GM12878 (cell line): ENCODE measurements at regions not wholly inside any gene's neighbourhood (a gene's known extent, or its start where the extent isn't known, plus 50 kb on each side); places are given as distances from the start of the nearest gene placed in this dataset.

Experiments
- ATAC-seq: fragments of 200-7000 bp; cut with Tn5 transposase; 3 replicates; pipeline ENCODE4 v1.9.1; 2020; ENCODE audit warnings: mild to moderate bottlenecking, moderate library complexity
- BruUV-seq: library from RNA; stranded (reverse); fragments of 400-500 nt; replicated peaks from 2 replicates; lab custom pipeline; 2021; lab: Mats Ljungman, UMichigan
- CTCF ChIA-PET: fragments of 300-600 bp; sonication (Branson Sonifier 250); formaldehyde crosslinking; extraction: SDS; loops from one replicate; lab custom pipeline; 2021; ENCODE audit warnings: inconsistent platforms; lab: Yijun Ruan, JAX
- POLR2A ChIA-PET: fragments of 350-600 bp; formaldehyde crosslinking; extraction: SDS; loops from one replicate; lab custom pipeline; 2021; ENCODE audit warnings: inconsistent platforms; lab: Charles Lee
- RAD21 ChIA-PET: fragments of 300-600 bp; sonication (Branson Sonifier 250); formaldehyde crosslinking; loops from one replicate; lab custom pipeline; 2023; ENCODE audit warnings: antibody characterized with exemption; ENCODE audit not compliant: unreplicated experiment; lab: Charles Lee
- SMC1A ChIA-PET: fragments of 300-600 bp; sonication (Branson Sonifier 250); formaldehyde crosslinking; loops from one replicate; lab custom pipeline; 2023; ENCODE audit not compliant: unreplicated experiment, uncharacterized antibody; lab: Charles Lee
- DNase-seq: peaks from one replicate; pipeline ENCODE4 v3.0.0-alpha.2; 2011; ENCODE audit warnings: low read depth, low spot score
- FAIRE-seq: peaks from 3 replicates; lab custom pipeline; 2011; peaks lifted over from hg19 to GRCh38; lab: Jason Lieb, UNC
- H2AFZ ChIP-seq: 2 replicates; pipeline ENCODE4 v1.6.0; 2011; ENCODE audit warnings: low read depth, low read length, control low read depth; ENCODE audit not compliant: control insufficient read depth
- H3K27ac ChIP-seq: 2 replicates; pipeline ENCODE4 v1.5.1; 2011; ENCODE audit warnings: control low read depth; ENCODE audit not compliant: control insufficient read depth, insufficient read depth
- H3K27me3 ChIP-seq, 2 experiments: replicated peaks in 1 of 2; 2 replicates each; pipeline versions ENCODE4 v1.6.0 to v1.6.1; 2011; ENCODE audit warnings: low read length in 1 of 2; ENCODE audit not compliant: control insufficient read depth in 2 of 2, insufficient read depth in 2 of 2
- H3K36me3 ChIP-seq, 2 experiments: 2 replicates each; pipeline ENCODE4 v1.5.1; 2011; ENCODE audit warnings: low read length in 1 of 2; ENCODE audit not compliant: control insufficient read depth in 2 of 2, insufficient read depth in 2 of 2
- H3K4me1 ChIP-seq: 2 replicates; pipeline ENCODE4 v1.6.1; 2011; ENCODE audit warnings: mild to moderate bottlenecking, low read length, moderate library complexity, mixed read lengths; ENCODE audit not compliant: control insufficient read depth, insufficient read depth
- H3K4me2 ChIP-seq: 2 replicates; pipeline ENCODE4 v1.6.0; 2011; ENCODE audit warnings: control low read depth; ENCODE audit not compliant: control insufficient read depth, insufficient read depth
- H3K4me3 ChIP-seq: fragments of 200-600 bp; sonication (generic); 2 replicates; pipeline ENCODE4 v1.5.1; 2016
- H3K79me2 ChIP-seq: 2 replicates; pipeline ENCODE4 v1.6.0; 2011; ENCODE audit warnings: low read length; ENCODE audit not compliant: control insufficient read depth, insufficient read depth
- H3K9ac ChIP-seq: 2 replicates; pipeline ENCODE4 v1.8.0; 2011; ENCODE audit warnings: low read length, control low read depth, mixed read lengths; ENCODE audit not compliant: control insufficient read depth, insufficient read depth
- H3K9me3 ChIP-seq: replicated peaks from 3 replicates; pipeline ENCODE4 v1.5.1; 2011; ENCODE audit warnings: mild to moderate bottlenecking, low read length; ENCODE audit not compliant: control insufficient read depth, insufficient read depth
- H4K20me1 ChIP-seq: 2 replicates; pipeline ENCODE4 v1.6.0; 2011; ENCODE audit not compliant: control insufficient read depth, insufficient read depth
- BCL11A ChIP-seq: IDR thresholded peaks from 2 replicates; pipeline ENCODE4 v1.6.1; 2011; ENCODE audit warnings: low read depth, low read length
- CHD2 ChIP-seq: IDR thresholded peaks from 2 replicates; pipeline ENCODE4 v1.6.1; 2011; ENCODE audit warnings: low read depth, low read length, improper control_type of control experiment, borderline replicate concordance
- EGR1 ChIP-seq, 2 experiments: IDR thresholded peaks; 1 replicate in 1 of 2; 2 replicates in 1 of 2; pipeline ENCODE4 v1.6.1; 2011 to 2012; ENCODE audit warnings: low read depth in 2 of 2, low read length in 2 of 2, borderline replicate concordance in 1 of 2, mild to moderate bottlenecking in 1 of 2, moderate library complexity in 1 of 2
- IKZF1 ChIP-seq: fragments of 450-650 bp; conservative IDR thresholded peaks from 2 replicates; pipeline ENCODE4 v1.6.1; 2017; ENCODE audit warnings: antibody characterized with exemption, mild to moderate bottlenecking
- IKZF2 ChIP-seq, 2 experiments: fragments of 450-650 bp; IDR thresholded peaks; 2 replicates each; pipeline ENCODE4 v1.6.1; 2017; ENCODE audit warnings: mild to moderate bottlenecking in 2 of 2, moderate library complexity in 2 of 2
- LARP7 ChIP-seq: fragments of 450-650 bp; IDR thresholded peaks from 2 replicates; pipeline ENCODE4 v1.6.1; 2017; ENCODE audit warnings: mild to moderate bottlenecking
- MEF2A ChIP-seq: IDR thresholded peaks from 2 replicates; pipeline ENCODE4 v1.6.1; 2011; ENCODE audit warnings: low read depth, mild to moderate bottlenecking, low read length, moderate library complexity; ENCODE audit not compliant: insufficient read depth
- MTA2 ChIP-seq: fragments of 450-650 bp; IDR thresholded peaks from 2 replicates; pipeline ENCODE4 v1.6.1; 2016; ENCODE audit warnings: low read depth, mild to moderate bottlenecking, moderate library complexity
- MYB ChIP-seq: fragments of 150-350 bp; IDR thresholded peaks from 2 replicates; pipeline ENCODE4 v1.6.1; 2014; ENCODE audit warnings: mild to moderate bottlenecking, low read depth, low read length, borderline replicate concordance
- NFXL1 ChIP-seq: fragments of 450-650 bp; IDR thresholded peaks from 2 replicates; pipeline ENCODE4 v1.6.1; 2017; ENCODE audit warnings: antibody characterized with exemption, mild to moderate bottlenecking, borderline replicate concordance
- NR2C2 ChIP-seq: IDR thresholded peaks from 2 replicates; pipeline ENCODE4 v1.6.1; 2011; ENCODE audit warnings: borderline replicate concordance, low read depth; ENCODE audit not compliant: control insufficient read depth, insufficient read length
- PML ChIP-seq: IDR thresholded peaks from 2 replicates; pipeline ENCODE4 v1.6.1; 2012; ENCODE audit warnings: low read length, inconsistent platforms
- POLR2AphosphoS2 ChIP-seq: IDR thresholded peaks from 2 replicates; pipeline ENCODE4 v1.6.1; 2011; ENCODE audit warnings: low read depth, mild to moderate bottlenecking, low read length, improper control_type of control experiment, moderate library complexity
- POU2F2 ChIP-seq: IDR thresholded peaks from 3 replicates; pipeline ENCODE4 v1.6.1; 2011; ENCODE audit warnings: low read depth, mild to moderate bottlenecking, low read length, borderline replicate concordance
- RB1 ChIP-seq: fragments of 450-650 bp; formaldehyde crosslinking; IDR thresholded peaks from 2 replicates; pipeline ENCODE4 v1.6.1; 2017; ENCODE audit warnings: mild to moderate bottlenecking, borderline replicate concordance
- SMAD5 ChIP-seq: IDR thresholded peaks from 2 replicates; pipeline ENCODE4 v1.6.1; 2016; ENCODE audit warnings: antibody characterized with exemption, low read depth
- SMC3 ChIP-seq: IDR thresholded peaks from 2 replicates; pipeline ENCODE4 v1.6.1; 2011; ENCODE audit warnings: low read length, improper control_type of control experiment, borderline replicate concordance
- TARDBP ChIP-seq: IDR thresholded peaks from 2 replicates; pipeline ENCODE4 v1.6.1; 2016; ENCODE audit warnings: borderline replicate concordance
- YBX1 ChIP-seq: fragments of 450-650 bp; IDR thresholded peaks from 2 replicates; pipeline ENCODE4 v1.6.1; 2016; ENCODE audit warnings: antibody characterized with exemption
- in situ Hi-C: fragments of 300-500 bp; cut with MboI; formaldehyde crosslinking; loops from 9 replicates; pipeline ENCODE4 v1.14.3; 2018; ENCODE audit warnings: mixed read lengths
- intact Hi-C: fragments of 100-400 bp; cut with micrococcal nuclease; formaldehyde crosslinking; loops from one replicate; pipeline ENCODE4 v1.14.2; 2022; ENCODE audit not compliant: unreplicated experiment
- TF ChIP-seq, protein P1 (sequence below): IDR thresholded peaks from 2 replicates; pipeline ENCODE4 v1.6.1; 2012; ENCODE audit warnings: low read length, inconsistent platforms
- TF ChIP-seq, protein P2 (sequence below): fragments of 450-650 bp; conservative IDR thresholded peaks from 2 replicates; pipeline ENCODE4 v1.6.1; 2017; ENCODE audit warnings: mild to moderate bottlenecking, moderate library complexity
- TF ChIP-seq, protein P3 (sequence below): IDR thresholded peaks from 2 replicates; pipeline ENCODE4 v1.6.1; 2011; ENCODE audit warnings: mild to moderate bottlenecking, low read depth, low read length, moderate library complexity; ENCODE audit not compliant: insufficient replicate concordance

DNA sequence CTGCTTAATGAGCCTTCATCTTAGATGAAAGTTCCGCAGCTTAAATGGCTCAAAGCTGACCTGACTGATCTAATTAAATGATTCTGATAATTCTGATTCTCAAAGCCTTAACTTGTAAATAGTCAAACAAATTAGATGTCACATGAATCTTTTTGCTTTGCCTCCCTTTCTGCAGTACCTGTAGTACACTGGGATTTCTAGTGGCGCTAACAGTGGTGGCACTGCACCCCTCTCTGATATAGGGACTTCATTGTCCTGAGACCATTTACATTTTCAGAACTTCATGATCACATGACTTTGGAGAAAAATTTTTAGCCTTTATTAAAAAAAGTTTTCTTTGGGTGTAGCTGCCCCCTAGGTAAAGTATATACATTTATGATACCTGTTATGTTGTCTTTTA, 546.7 kb upstream of the ADGRL2 start (continued):
- TF ChIP-seq NFXL1 (no peak), IKZF1 (no peak), SMC3 (no peak), MYB (no peak), YBX1 (no peak), MEF2A (no peak), IKZF2 (IDR thresholded peaks at IDR 0.05) (no peak)
- TF ChIP-seq, protein P1, sequence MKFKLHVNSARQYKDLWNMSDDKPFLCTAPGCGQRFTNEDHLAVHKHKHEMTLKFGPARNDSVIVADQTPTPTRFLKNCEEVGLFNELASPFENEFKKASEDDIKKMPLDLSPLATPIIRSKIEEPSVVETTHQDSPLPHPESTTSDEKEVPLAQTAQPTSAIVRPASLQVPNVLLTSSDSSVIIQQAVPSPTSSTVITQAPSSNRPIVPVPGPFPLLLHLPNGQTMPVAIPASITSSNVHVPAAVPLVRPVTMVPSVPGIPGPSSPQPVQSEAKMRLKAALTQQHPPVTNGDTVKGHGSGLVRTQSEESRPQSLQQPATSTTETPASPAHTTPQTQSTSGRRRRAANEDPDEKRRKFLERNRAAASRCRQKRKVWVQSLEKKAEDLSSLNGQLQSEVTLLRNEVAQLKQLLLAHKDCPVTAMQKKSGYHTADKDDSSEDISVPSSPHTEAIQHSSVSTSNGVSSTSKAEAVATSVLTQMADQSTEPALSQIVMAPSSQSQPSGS, result no peak

DNA sequence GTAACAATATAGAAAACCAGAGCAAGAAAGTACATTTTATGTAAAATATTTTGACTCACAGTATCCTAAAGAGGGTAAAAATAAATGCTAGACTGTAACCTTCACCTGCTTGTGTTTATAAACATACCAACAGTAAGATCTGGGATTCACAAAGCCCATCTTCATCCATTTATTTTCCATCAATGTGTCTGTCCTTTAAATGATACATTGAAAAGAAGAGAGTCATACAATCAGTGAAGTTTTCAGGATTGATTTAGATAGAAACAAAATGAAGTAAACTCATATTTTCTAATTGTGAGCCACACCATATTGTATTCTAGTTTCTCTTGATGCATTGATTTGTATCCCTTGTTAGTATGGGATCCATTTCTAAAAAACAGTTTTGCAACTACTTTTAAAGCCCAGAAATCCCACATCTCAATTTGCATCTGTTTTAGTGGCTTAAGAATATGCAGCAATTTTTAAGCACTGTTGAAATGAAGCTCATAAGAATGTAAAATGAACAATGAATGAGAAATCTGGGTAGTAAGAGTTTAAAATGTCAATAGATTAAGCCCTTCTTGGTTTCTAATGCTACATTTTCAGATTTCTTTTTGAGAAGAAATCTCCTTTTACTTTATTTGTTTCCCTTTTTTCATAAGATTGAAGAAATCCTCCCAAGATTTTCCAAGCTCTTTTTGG, 548.1 kb upstream of the ADGRL2 start:
- ATAC-seq (no peak), FAIRE-seq (no peak)
- ChIA-PET RAD21 (no interaction called here), POLR2A (no interaction called here)
- Histone ChIP-seq H3K27me3 (no peaks in the 10 kb centered on the region), H3K4me1 (no peaks in the 10 kb centered on the region), H4K20me1 (no peaks in the 10 kb centered on the region), H3K79me2 (no peaks in the 10 kb centered on the region), H2AFZ (no peak overlapping the region)
- BruUV-seq, result no TSS peak
- intact Hi-C loops, result no loop called here
- no peak for TF ChIP-seq BCL11A
- TF ChIP-seq POLR2AphosphoS2, result no peak
- TF ChIP-seq, protein P2, sequence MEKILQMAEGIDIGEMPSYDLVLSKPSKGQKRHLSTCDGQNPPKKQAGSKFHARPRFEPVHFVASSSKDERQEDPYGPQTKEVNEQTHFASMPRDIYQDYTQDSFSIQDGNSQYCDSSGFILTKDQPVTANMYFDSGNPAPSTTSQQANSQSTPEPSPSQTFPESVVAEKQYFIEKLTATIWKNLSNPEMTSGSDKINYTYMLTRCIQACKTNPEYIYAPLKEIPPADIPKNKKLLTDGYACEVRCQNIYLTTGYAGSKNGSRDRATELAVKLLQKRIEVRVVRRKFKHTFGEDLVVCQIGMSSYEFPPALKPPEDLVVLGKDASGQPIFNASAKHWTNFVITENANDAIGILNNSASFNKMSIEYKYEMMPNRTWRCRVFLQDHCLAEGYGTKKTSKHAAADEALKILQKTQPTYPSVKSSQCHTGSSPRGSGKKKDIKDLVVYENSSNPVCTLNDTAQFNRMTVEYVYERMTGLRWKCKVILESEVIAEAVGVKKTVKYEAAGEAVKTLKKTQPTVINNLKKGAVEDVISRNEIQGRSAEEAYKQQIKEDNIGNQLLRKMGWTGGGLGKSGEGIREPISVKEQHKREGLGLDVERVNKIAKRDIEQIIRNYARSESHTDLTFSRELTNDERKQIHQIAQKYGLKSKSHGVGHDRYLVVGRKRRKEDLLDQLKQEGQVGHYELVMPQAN, result no peak
- no peak for TF ChIP-seq SMAD5
- no peak for TF ChIP-seq PML
- no peak for TF ChIP-seq TARDBP
- no peak for TF ChIP-seq NR2C2
- TF ChIP-seq CHD2, result no peak
- TF ChIP-seq POU2F2, result no peak
- TF ChIP-seq EGR1 (IDR thresholded peaks at IDR 0.05; ENCODE audit: borderline replicate concordance in 1 of 2, low read depth in 2 of 2, low read length in 2 of 2), result no peak
- TF ChIP-seq LARP7, result no peak
- TF ChIP-seq MTA2, result no peak
- TF ChIP-seq RB1, result no peak
- TF ChIP-seq, protein P3, sequence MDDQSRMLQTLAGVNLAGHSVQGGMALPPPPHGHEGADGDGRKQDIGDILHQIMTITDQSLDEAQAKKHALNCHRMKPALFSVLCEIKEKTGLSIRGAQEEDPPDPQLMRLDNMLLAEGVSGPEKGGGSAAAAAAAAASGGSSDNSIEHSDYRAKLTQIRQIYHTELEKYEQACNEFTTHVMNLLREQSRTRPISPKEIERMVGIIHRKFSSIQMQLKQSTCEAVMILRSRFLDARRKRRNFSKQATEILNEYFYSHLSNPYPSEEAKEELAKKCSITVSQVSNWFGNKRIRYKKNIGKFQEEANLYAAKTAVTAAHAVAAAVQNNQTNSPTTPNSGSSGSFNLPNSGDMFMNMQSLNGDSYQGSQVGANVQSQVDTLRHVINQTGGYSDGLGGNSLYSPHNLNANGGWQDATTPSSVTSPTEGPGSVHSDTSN, result no peak
- TF ChIP-seq, all 136 proteins: peak for 0
- no peak overlapping the region for H3K4me2 ChIP-seq
- H3K36me3 ChIP-seq, result no peaks in the 10 kb centered on the region
- in situ Hi-C loops, result no loop called here
- ChIA-PET SMC1A (no interaction called here), CTCF (no interaction called here)
- no peak for DNase-seq
- no peak overlapping the region for H3K27ac ChIP-seq
- H3K9me3 ChIP-seq, result no peaks in the 10 kb centered on the region
- H3K9ac ChIP-seq, result no peak overlapping the region
- H3K4me3 ChIP-seq, result no peak overlapping the region
